C4-2B (cell line): ENCODE measurements at regions not wholly inside any gene's neighbourhood (a gene's known extent, or its start where the extent isn't known, plus 50 kb on each side); places are given as distances from the start of the nearest gene placed in this dataset.

ENCODE experiments used
- H3K27ac ChIP-seq: fragments of 450-650 bp; 2 replicates; pipeline ENCODE4 v1.5.1; 2017
- ZFX ChIP-seq: fragments of 450-650 bp; IDR thresholded peaks from 2 replicates; pipeline ENCODE4 v1.6.1; 2017
- TF ChIP-seq, protein P1 (sequence below): fragments of 450-650 bp; conservative IDR thresholded peaks from 2 replicates; pipeline ENCODE4 v1.5.1; 2017; ENCODE audit warnings: mild to moderate bottlenecking

- no peak overlapping the region for H3K27ac ChIP-seq
- TF ChIP-seq, protein P1, sequence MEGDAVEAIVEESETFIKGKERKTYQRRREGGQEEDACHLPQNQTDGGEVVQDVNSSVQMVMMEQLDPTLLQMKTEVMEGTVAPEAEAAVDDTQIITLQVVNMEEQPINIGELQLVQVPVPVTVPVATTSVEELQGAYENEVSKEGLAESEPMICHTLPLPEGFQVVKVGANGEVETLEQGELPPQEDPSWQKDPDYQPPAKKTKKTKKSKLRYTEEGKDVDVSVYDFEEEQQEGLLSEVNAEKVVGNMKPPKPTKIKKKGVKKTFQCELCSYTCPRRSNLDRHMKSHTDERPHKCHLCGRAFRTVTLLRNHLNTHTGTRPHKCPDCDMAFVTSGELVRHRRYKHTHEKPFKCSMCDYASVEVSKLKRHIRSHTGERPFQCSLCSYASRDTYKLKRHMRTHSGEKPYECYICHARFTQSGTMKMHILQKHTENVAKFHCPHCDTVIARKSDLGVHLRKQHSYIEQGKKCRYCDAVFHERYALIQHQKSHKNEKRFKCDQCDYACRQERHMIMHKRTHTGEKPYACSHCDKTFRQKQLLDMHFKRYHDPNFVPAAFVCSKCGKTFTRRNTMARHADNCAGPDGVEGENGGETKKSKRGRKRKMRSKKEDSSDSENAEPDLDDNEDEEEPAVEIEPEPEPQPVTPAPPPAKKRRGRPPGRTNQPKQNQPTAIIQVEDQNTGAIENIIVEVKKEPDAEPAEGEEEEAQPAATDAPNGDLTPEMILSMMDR = no peak
- no peak for TF ChIP-seq ZFX
Observed at GRCh38 chr10:88120599-88121333, 257.3 kb downstream of the PTEN start.

DNA sequence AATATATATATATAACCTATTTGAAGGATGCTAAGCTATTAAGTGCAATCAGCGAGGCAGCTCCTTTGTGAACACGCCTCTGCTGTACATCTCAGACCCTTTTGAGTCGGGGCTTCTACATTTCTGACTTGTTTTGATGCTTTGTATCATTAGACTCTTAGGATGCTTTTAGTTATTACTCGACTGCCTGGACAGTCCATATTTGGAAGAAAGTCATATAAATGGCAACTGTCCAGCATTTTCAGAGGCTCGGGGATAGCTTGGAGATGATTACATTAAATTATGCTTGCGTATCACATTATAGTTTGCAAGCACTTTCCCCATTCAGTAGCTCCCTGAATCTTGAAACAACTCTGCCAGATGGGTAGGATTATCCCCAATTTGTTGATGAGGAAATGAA lies 257.9 kb downstream of the PTEN start:
- no peak overlapping the region for H3K27ac ChIP-seq
- TF ChIP-seq ZFX = no peak
- TF ChIP-seq, protein P1 = no peak

DNA sequence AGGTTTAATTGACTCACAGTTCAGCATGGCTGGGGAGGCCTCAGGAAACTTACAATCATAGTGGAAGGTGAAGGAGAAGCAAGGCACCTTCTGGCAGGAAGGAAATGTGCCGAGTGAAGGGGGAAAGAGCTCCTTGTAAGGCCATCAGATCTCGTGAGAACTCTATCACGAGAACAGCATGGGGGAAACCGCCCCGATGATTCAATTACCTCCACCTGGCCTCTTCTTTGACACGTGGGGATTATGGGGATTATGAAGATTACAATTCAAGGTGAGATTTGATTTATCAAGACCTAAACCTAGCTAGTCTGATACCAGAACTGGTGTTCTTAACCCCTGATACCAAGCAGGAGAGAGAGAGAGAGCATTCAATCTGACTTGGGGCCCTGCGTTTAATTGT lies 258.7 kb downstream of the PTEN start:
- no peak overlapping the region for H3K27ac ChIP-seq
- TF ChIP-seq, protein P1 = no peak
- no peak for TF ChIP-seq ZFX

DNA sequence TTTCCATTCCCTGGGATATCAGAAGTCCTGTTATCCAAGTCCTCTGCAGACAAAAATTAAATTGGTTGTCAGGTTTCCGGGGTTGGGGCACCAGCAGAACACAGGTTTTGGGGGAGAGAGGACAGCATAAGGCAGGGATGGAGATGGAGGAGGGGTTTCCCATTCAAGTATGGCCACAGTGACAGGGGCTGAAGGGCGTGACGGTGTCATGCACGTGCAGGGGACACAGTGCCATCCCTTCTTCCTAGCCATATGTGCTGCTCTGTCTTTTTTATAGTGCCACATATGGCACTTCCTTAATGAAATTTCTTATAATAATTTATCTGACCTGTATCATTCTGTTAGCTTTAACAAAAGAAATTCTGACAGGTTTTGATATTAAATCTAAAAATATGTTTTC lies 259.2 kb downstream of the PTEN start:
- H3K27ac ChIP-seq = no peak overlapping the region
- TF ChIP-seq ZFX = no peak
- TF ChIP-seq, protein P1 = no peak

DNA sequence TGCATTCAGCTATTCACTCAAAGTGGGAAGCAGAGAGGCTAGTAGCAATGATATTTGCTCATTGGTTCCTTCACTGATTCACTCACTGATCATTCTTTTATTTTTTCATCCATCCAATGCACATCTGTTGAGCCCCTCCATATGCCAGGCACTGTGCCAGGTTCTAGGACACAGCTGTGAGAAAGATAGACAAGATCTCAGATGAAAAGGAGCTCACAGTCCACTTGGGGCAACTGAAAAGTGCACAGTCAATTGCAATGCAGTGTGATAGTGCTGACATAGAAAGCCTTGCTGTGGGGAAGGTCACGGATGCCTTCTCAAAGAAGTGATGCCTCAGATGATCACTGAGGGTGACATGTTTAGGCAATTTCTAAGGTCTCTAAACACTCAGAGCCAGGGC lies 262.3 kb downstream of the PTEN start:
- TF ChIP-seq, protein P1 = no peak
- no peak for TF ChIP-seq ZFX
- H3K27ac ChIP-seq = no peak overlapping the region

DNA sequence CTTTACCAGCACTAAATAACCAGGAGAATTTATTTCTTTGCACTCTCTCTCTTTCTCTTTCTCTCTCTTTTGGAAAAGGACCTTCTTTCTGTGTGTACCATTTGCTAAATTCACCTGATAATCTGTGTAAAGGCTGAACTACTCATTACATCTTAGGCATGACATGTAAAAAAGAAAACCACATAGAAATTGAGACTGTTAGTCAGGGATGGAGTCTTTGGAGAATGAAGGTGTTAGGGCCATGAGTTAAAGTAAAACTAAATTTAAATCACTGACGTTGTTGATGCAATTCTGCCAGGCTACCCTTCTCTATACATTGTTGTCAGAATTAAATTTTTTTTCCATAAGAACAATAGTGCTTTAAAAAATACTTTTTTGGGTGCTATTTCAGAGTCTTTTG lies 263.3 kb downstream of the PTEN start:
- TF ChIP-seq, protein P1 = no peak
- no peak for TF ChIP-seq ZFX

DNA sequence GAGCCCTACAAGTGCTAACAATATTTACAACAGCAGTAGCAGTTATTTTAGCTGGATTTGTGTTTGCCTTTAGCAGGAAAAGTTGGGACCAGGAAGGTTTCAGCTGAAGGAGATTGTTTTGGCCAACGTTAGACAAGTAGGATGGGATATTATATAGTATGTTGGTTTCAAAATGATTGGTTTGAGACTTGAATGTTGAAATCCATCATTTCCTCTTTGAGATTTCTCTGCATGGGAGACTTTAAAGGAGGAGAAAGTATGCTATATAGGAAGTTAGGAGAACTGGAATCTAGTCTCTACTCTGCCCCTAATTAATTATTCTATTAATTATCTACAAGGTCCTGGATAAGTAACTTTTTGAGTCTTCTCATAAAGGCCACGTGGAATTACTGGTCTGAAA lies 263.8 kb downstream of the PTEN start:
- H3K27ac ChIP-seq = no peak overlapping the region
- TF ChIP-seq, protein P1 = no peak
- TF ChIP-seq ZFX = no peak

More for the DNA sequence above, 263.3 kb downstream of the PTEN start:
- no peak overlapping the region for H3K27ac ChIP-seq
